Inferior parietal cortex (tissue), 1 donor: ENCODE measurements at regions not wholly inside any gene's neighbourhood (a gene's known extent, or its start where the extent isn't known, plus 50 kb on each side); places are given as distances from the start of the nearest gene placed in this dataset.
A peak's percentile ranks its signal among the peaks of the same experiment; 100 is the strongest.

Source experiments
- DNase-seq: peaks from one replicate; pipeline ENCODE4 v3.0.0-alpha.2; 2016; ENCODE audit errors: extremely low spot score

GRCh38 chr21:17003258-17003615 is 509.6 kb upstream of the CXADR start:
- no peak for DNase-seq

DNA sequence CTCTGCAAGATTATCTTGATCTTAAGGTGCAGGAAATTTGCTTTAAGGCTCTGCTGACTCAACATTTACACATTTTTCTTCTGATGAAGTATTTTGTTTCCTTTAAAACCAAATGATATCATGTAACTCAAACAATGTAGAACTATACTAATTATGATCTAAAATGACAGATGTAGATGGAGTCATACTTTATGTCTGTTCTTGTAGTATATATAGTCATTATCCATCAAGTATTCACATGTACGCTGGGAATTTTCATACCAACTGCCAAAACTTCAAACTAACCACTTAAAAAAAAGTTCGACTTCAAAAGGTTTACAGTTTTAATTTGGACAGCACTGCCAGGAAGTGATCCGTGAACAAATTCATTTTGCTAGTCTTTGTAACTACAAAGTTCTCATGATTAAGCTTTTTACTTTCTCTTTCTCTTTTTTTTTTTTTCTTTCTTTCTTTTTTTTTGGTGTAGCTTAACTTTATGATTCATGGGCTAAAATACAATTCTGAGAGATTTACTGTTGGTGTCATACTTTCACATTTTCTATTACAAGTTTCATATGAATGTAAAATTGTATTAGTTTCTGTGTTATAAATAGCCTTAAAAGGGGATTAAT is 509.0 kb upstream of the CXADR start:
- no peak for DNase-seq

GRCh38 chr21:17032141-17032655 is 480.6 kb upstream of the CXADR start:
- no peak for DNase-seq

- DNase-seq: no peak
These were observed 468.1 kb upstream of the CXADR start for GRCh38 chr21:17044696-17045095.

- peak; percentile 43 for DNase-seq
These were observed 467.5 kb upstream of the CXADR start for GRCh38 chr21:17045214-17045853.

DNA sequence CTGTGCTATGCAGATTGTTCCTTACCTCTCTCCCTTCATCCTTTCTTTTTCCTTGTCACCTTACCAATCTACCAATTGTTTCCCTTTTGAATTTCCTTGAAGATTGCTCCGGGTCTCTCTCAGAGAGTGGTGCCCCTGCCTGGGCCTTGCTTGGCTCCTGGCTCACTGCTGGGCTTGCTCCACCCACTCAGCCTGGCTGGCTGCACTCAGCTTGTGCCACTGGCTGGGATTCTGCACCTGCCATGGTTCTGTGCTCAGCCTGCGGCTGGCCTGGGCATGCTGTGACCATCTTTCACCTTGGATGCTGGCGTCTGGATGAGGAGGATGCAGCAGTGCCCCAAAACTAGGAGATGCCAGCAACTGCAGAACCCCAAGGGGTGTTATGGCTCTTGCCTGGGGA is 463.9 kb upstream of the CXADR start:
- DNase-seq: no peak

DNA sequence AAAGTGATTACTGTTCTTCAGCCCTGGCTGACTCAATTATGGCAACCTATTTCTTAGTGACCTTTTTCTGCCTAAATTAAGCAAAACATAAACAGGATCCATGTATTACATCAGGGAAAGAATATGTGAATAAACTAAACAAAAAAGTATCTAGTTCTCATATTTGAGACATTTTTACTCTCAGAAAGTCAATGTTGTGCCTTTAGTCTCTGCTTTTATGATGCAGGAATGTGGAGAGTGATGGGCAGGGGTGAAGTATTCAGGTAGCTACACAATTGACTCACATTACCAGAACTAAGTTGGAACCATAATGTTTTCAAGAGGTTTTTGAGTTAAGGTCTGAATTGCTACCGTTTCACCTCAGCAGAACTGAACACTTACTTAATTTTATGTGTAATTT is 462.7 kb upstream of the CXADR start:
- no peak for DNase-seq

DNA sequence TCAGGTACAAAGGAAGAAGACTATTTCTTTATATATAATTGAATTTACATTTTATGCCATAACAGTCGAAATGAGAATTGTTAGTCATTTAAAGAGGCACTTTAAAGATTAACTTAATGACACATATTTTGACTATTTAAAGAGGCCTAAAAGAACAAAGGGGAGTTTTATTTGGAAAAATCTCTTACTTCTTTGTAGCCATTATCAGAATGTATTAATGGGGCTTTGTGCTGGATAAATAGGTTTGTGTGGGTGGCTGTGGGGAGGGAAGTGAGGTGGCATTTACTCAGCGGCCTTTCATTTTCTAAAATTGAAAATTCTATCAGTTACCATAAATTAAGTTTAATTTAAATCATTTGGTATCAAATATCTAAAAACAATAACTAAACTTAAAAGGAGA is 462.2 kb upstream of the CXADR start:
- no peak for DNase-seq

DNA sequence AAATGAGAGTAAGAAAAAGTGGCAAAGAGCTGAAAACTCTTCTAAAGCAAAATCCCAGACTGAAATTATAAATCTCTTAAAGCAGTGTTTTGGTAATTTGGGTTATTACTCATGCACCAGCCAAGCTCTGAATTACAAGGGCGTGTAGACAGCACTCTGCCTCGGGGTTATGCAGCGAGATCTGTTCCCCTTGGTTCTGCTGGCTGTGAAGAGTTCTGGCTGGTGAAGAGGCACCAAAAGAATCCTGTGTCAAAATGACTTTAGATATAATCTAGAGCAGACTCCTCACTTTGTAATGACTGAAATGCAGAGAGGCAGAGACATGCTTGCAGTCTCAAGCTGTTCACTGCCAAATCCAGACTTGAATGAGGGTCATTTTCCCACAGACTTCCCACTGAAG is 461.8 kb upstream of the CXADR start:
- no peak for DNase-seq

DNA sequence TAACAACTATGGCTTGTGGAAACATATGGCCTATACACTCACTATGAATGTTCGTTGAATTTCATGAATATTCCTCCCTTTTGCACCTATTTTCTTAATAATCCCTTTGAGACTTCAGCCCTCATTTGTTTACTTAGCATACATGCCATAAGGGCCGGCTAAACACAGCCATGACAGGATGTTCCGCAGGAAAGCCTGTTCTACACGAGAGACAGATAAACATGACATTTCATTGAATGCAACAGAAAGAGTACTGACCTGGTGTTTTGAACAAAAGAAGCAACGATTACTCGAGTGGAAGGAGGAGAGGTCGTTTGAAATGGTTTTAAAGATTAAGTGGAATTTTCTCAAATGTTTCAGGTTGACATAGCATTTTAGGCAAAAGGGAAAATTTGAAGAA is 459.5 kb upstream of the CXADR start:
- no peak for DNase-seq

DNA sequence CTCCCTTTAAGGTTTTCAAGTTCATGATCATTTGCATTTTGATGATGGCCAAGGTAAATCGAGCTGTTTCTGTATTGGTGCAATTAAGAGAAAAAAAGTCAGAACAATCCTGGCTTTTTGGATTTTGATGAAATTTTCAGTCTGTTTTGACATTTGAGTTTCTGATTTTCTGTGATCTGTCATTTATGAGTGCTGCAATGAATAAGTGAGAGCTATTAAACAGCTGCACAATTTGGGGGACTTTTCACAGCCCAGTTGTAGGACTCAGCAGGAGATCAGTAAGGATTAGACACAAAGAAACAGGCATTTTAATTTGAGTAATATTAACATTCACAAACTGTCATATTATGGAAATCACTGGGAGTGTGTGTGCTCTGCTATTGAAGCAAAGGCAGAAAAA is 452.9 kb upstream of the CXADR start:
- DNase-seq: no peak

DNA sequence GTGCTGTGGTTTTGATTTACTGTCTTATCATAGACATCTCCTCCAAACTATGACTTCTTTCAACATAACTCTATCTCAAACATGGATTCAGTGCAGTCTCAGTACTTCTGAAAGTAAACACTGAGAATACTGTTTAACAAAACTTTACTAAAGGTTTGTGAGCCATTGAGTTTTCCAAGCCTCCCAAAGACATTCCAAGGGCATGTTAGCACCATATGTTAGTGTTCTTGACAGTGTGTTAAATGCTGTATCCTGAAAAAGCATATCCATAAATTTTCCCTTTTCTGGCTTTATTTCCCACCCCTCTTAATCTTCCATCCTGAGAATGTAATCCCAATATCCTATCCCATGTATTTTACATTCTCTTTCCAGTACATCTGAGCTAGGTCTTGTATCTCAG is 446.8 kb upstream of the CXADR start:
- no peak for DNase-seq

- DNase-seq: no peak
These were observed 441.8 kb upstream of the CXADR start for GRCh38 chr21:17071093-17071492.

GRCh38 chr21:17081193-17081592 is 431.6 kb upstream of the CXADR start:
- no peak for DNase-seq

- no peak for DNase-seq
These were observed 429.9 kb upstream of the CXADR start for GRCh38 chr21:17082843-17083483.

GRCh38 chr21:17085707-17086106 is 427.1 kb upstream of the CXADR start:
- no peak for DNase-seq

- no peak for DNase-seq
These were observed 424.3 kb upstream of the CXADR start for GRCh38 chr21:17088500-17088899.

DNA sequence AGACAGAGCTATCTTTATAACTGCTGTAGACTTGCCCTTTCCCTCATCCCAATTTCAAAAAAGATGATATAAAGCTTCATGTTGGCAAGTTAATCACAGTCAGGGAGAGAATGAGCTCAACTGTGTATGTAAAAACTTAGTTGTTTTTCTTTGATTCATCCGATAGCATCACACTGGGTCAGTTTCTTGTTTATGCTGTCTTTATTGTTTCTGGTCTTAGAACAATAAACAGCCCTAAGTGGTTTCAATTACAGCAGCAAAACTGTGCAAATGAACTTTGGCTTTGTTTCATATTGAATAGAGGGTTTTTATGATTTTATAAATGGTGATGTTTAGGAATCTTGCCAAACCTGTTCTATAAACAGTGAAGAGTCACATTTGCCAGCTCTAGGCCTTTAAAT is 423.8 kb upstream of the CXADR start:
- DNase-seq: peak; percentile 38

GRCh38 chr21:17101696-17102095 is 411.1 kb upstream of the CXADR start:
- peak; percentile 62 for DNase-seq

DNA sequence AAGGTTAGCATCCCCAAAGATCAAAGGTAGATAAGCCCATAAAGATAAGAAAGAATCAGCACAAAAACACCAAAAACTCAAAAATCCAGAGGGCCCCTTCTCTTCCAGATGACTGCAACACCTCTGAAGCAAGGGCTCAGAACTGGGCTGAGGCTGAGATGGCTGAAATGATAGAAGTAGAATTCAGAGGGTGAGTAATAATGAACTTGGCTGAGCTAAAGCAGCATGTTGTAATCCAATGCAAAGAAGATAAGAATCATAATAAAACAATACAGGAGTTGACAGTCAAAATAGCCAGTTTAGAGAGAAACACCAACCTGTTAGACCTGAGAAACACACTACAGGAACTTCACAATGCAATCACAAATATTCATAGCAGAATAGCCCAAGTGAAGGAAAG is 406.9 kb upstream of the CXADR start:
- DNase-seq: no peak

GRCh38 chr21:17114045-17114444 is 398.8 kb upstream of the CXADR start:
- no peak for DNase-seq

DNA sequence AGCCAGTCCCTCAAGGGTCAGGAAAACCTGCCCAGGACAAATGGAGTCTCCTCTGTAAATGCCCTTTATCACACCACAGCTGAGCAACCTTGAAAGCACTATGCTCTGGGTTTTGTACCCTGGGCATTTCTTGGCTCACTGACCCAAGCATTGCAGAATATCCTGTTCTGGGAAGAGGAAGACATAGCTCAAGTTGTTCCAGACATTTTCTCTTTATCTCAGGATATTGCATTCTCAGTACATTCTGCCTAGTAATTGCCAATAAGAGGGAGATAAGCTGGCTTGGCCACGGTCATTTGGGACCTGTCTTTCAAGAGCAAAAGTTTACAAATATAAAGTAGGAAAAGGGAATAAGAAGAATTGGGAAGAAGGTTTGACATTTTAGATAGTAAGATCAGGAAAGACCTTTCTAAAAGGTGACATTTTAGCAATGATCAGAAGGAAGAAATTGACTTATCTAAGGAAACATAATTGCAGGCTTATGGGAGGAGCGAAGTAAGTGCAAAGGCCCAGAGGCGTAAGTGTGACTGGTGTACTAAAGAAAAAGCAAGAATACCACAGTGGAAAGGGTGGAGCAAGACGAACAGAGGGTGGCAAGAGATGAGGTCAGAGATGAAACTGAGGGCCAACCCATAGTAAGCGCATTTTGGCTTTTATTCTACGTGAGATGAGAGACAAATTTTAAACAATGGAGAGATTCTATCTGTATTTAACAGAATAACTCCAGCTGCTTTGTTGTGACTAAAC is 394.0 kb upstream of the CXADR start:
- DNase-seq: no peak
